Testis (tissue), 2 donors: ENCODE measurements at regions not wholly inside any gene's neighbourhood (a gene's known extent, or its start where the extent isn't known, plus 50 kb on each side); places are given as distances from the start of the nearest gene placed in this dataset.

Source experiments
- DNase-seq: peaks from one replicate; pipeline ENCODE4 v3.0.0-alpha.2; 2019
- H3K27ac ChIP-seq, 2 donors: fragments of 200-600 bp; sonication (generic); one replicate each; pipeline ENCODE4 v1.5.1; 2019
- H3K27me3 ChIP-seq: fragments of 200-600 bp; sonication (generic); one replicate; pipeline ENCODE4 v1.5.1; 2019
- H3K36me3 ChIP-seq: fragments of 200-600 bp; sonication (generic); one replicate; pipeline ENCODE4 v1.5.1; 2017; ENCODE audit warnings: low read depth; ENCODE audit errors: missing control alignments
- H3K4me1 ChIP-seq: fragments of 200-600 bp; sonication (generic); one replicate; pipeline ENCODE4 v1.5.1; 2019
- H3K4me3 ChIP-seq, 2 donors: fragments of 200-600 bp; sonication (generic); one replicate each; pipeline ENCODE4 v1.5.1; 2017 to 2019
- H3K9me3 ChIP-seq: fragments of 200-600 bp; sonication (generic); one replicate; pipeline ENCODE4 v1.5.1; 2017
- CTCF ChIP-seq, 3 experiments: fragments of 450-650 bp in 2 of 3; fragments of 200-600 bp in 1 of 3; sonication (generic) in 1 of 3; IDR thresholded peaks; one replicate each; pipeline ENCODE4 v1.5.1; 2016 to 2019; ENCODE audit warnings: antibody characterized with exemption in 3 of 3, mild to moderate bottlenecking in 2 of 3, moderate library complexity in 1 of 3
- POLR2A ChIP-seq: fragments of 450-650 bp; IDR thresholded peaks from one replicate; pipeline ENCODE4 v1.6.1; 2017; ENCODE audit warnings: antibody characterized with exemption, mild to moderate bottlenecking, moderate library complexity
- WGBS, 2 donors: methylation state at CpG; one replicate each; pipeline ENCODE4 v1.1.5; 2018; 5-methylcytosine and 5-hydroxymethylcytosine counted together
- intact Hi-C: fragments of 100-400 bp; cut with DNase I; formaldehyde crosslinking; loops from one replicate; pipeline ENCODE4 v1.15.1; 2023; ENCODE audit warnings: low total_unique reads

- peaks cover 5% of the 10 kb centered on the region for H3K4me1 ChIP-seq
- H3K27me3 ChIP-seq, result no peaks in the 10 kb centered on the region
- no peaks in the 10 kb centered on the region for H3K9me3 ChIP-seq
- DNase-seq, result no peak
- TF ChIP-seq CTCF (IDR thresholded peaks at IDR 0.05) (no peak), POLR2A (no peak)
- H3K4me3 ChIP-seq, result no peak overlapping the region
- intact Hi-C loops, result no loop called here
- 90 to 93% methylated on average over 2 of the region's 2 CpGs for WGBS, 2 donors
- no peak overlapping the region for H3K27ac ChIP-seq
- H3K36me3 ChIP-seq, result no peaks in the 10 kb centered on the region
Measured at GRCh38 chrX:13103914-13104274, 59.5 kb upstream of the FAM9C start.

GRCh38 chrX:13103188-13103913 lies 58.9 kb upstream of the FAM9C start:
- H3K27me3 ChIP-seq, result no peaks in the 10 kb centered on the region
- no peaks in the 10 kb centered on the region for H3K9me3 ChIP-seq
- no peaks in the 10 kb centered on the region for H3K36me3 ChIP-seq
- H3K4me3 ChIP-seq, result no peak overlapping the region
- no peak for TF ChIP-seq CTCF (IDR thresholded peaks at IDR 0.05)
- DNase-seq, result no peak
- peak overlapping the region in 1 of 2 donors; percentile 59 for H3K27ac ChIP-seq
- 77 to 89% methylated on average over 6 of the region's 6 CpGs for WGBS, 2 donors
- intact Hi-C loops, result no loop called here
- H3K4me1 ChIP-seq, result peaks cover 5% of the 10 kb centered on the region

DNA sequence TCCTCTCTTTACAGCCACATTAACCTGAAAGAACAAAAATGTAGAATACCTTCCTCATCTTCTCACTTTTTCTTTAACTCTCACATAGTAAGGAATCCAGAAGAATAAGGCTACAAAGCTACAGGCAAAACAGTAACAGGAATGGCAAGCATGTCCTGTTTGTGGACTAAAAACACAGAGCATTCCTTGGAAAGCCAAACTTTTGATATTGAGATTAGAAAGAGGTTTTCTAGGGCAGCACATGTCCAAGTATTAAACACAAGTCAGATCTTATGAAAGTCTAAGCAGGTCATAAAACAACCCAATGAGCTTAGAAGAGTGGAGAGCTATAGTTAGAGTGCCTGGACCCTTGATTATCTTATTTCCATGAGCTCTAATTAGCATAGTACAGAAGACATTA lies 58.2 kb upstream of the FAM9C start:
- no peak for TF ChIP-seq CTCF (IDR thresholded peaks at IDR 0.05)
- no peak for TF ChIP-seq POLR2A
- no peak for DNase-seq
- Histone ChIP-seq H3K36me3 (no peaks in the 10 kb centered on the region), H3K4me1 (peaks cover 5% of the 10 kb centered on the region), H3K27ac (peak overlapping the region in 1 of 2 donors; percentile 59), H3K4me3 (no peak overlapping the region), H3K27me3 (no peaks in the 10 kb centered on the region), H3K9me3 (no peaks in the 10 kb centered on the region)
- intact Hi-C loops, result no loop called here

DNA sequence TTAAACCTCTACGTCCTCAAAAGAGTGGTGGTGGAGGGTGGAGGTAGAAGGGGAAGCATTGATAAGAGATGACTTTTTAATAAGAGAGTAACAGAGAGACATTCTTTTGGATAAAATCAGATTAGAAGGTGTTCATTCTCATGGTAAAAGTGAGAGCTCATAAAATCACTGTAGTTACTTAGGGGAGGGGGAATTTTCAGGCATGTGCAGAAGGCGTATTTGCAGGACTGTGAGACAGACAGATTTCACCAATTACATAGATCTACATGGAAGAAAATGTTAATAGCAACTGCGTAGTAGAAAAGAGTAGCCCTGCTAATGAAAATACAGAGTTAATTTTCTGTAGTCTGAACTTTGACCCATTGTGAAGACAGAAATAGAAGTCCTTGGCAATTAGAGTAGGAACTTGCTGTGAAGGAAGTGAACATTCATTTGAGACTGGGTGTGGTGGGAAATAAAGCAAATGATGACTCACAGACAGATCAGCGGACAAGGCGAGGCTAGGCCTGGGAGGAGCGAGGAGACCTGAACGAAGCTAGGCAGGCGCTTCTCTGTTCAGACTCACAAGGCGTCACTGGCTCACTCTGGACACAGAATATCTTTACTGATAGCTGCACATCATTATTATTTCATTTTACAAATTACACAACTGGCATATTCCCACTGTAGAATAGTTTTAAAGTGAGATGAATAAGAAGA lies 57.2 kb upstream of the FAM9C start:
- Histone ChIP-seq H3K9me3 (no peaks in the 10 kb centered on the region), H3K36me3 (no peaks in the 10 kb centered on the region), H3K27me3 (no peaks in the 10 kb centered on the region), H3K4me3 (no peak overlapping the region), H3K4me1 (peaks cover 5% of the 10 kb centered on the region), H3K27ac (peak overlapping the region in 1 of 2 donors; percentile 59)
- DNase-seq, result peak; percentile 62
- 35 to 36% methylated on average over 9 of the region's 9 CpGs for WGBS, 2 donors
- no peak for TF ChIP-seq POLR2A
- no peak for TF ChIP-seq CTCF (IDR thresholded peaks at IDR 0.05)
- intact Hi-C loops, result no loop called here

GRCh38 chrX:13099121-13099520 lies 54.7 kb upstream of the FAM9C start:
- intact Hi-C loops, result no loop called here
- Histone ChIP-seq H3K4me1 (peaks cover 5% of the 10 kb centered on the region), H3K9me3 (no peaks in the 10 kb centered on the region), H3K27me3 (no peaks in the 10 kb centered on the region), H3K4me3 (no peak overlapping the region), H3K36me3 (no peaks in the 10 kb centered on the region), H3K27ac (peak overlapping the region in 1 of 2 donors; percentile 50)
- no peak for DNase-seq
- TF ChIP-seq CTCF (IDR thresholded peaks at IDR 0.05), result no peak
- TF ChIP-seq POLR2A, result no peak
